ENCODE measurements at regions not wholly inside any gene's neighbourhood (a gene's known extent, or its start where the extent isn't known, plus 50 kb on each side); places are given as distances from the start of the nearest gene placed in this dataset.

DNA sequence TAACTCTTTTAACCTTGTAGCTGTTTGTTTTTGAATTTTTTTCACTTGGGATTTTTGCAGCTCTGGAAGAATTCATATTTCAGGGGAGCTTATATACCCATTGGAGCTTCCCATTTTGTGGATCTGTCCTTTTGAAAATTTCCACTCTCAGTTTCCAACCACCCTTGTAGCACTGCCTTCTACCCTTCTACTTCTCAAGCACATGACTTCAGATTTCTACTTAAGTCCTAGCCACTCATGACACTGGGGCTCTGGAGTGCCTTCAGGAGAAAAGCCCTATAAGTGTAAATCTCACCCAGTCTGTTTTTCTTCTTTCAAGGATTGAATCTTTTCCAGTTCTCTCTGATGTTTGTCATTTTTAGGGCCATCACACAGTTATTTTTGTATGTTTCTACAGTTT is 283.7 kb upstream of the KCNH7 start (continued):
- TF ChIP-seq POLR2AphosphoS2 (conservative IDR thresholded peaks at IDR 0.05; ENCODE audit: low read length) = no peak

DNA sequence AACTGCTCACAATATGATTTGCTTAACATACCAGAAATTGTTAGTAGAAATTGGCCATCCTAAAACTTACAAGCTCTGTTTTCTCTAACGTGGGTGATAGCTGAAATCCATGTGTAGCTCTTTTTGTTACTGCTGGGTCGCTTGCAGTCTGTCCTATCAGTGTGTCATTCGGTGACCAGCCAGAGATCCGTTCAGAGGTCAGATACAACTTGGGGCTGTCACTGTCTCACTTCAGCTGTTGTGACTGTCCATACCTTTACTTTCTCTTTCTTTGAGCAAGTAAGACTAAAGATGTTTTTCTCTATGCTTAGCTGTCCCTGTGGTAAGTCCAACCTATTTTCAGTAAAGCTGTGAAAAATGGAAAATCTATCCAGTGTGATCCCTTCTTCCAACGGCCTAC is 282.9 kb upstream of the KCNH7 start:
- DNase-seq (ENCODE audit: low read depth in 1 of 2, low spot score in 1 of 2) (no peak), FAIRE-seq (no peak), ATAC-seq (no peak)
- POLR2A ChIA-PET = no interaction called here
- WGBS (ENCODE audit: missing lambda C conversion rate) = 22% methylated on average over 5 of the region's 5 CpGs
- H3K4me1 ChIP-seq = no peaks in the 10 kb centered on the region
- CTCF ChIA-PET = interaction anchor here (0.9 kb wide), 1 partner anchor 15 kb away, joined by 3 read pairs; no protein-coding TSS in a partner anchor
- no peaks in the 10 kb centered on the region for H3K9me3 ChIP-seq
- H3K4me3 ChIP-seq = no peak overlapping the region
- TF ChIP-seq HOXA7 (CRISPR knock-in tag; IDR thresholded peaks at IDR 0.05) (no peak), ZFP36 (IDR thresholded peaks at IDR 0.05; ENCODE audit: borderline replicate concordance, partially characterized antibody) (no peak), HOXB13 (CRISPR knock-in tag; IDR thresholded peaks at IDR 0.05; ENCODE audit: low read depth) (no peak), NR3C1 (IDR thresholded peaks at IDR 0.05) (no peak), MYC (IDR thresholded peaks at IDR 0.05; ENCODE audit: borderline replicate concordance, low read length) (no peak), FOXS1 (CRISPR knock-in tag; IDR thresholded peaks at IDR 0.05) (no peak), EP300 (IDR thresholded peaks at IDR 0.05) (no peak), JUNB (IDR thresholded peaks at IDR 0.05) (no peak)
- TF ChIP-seq, protein P1, sequence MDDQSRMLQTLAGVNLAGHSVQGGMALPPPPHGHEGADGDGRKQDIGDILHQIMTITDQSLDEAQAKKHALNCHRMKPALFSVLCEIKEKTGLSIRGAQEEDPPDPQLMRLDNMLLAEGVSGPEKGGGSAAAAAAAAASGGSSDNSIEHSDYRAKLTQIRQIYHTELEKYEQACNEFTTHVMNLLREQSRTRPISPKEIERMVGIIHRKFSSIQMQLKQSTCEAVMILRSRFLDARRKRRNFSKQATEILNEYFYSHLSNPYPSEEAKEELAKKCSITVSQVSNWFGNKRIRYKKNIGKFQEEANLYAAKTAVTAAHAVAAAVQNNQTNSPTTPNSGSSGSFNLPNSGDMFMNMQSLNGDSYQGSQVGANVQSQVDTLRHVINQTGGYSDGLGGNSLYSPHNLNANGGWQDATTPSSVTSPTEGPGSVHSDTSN (IDR thresholded peaks at IDR 0.05) = no peak
- TF ChIP-seq, protein P2, sequence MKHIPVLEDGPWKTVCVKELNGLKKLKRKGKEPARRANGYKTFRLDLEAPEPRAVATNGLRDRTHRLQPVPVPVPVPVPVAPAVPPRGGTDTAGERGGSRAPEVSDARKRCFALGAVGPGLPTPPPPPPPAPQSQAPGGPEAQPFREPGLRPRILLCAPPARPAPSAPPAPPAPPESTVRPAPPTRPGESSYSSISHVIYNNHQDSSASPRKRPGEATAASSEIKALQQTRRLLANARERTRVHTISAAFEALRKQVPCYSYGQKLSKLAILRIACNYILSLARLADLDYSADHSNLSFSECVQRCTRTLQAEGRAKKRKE (CRISPR knock-in tag; IDR thresholded peaks at IDR 0.05; ENCODE audit: low read depth) = no peak
- TF ChIP-seq, protein P3, sequence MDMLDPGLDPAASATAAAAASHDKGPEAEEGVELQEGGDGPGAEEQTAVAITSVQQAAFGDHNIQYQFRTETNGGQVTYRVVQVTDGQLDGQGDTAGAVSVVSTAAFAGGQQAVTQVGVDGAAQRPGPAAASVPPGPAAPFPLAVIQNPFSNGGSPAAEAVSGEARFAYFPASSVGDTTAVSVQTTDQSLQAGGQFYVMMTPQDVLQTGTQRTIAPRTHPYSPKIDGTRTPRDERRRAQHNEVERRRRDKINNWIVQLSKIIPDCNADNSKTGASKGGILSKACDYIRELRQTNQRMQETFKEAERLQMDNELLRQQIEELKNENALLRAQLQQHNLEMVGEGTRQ (IDR thresholded peaks at IDR 0.05) = no peak
- TF ChIP-seq, protein P4, sequence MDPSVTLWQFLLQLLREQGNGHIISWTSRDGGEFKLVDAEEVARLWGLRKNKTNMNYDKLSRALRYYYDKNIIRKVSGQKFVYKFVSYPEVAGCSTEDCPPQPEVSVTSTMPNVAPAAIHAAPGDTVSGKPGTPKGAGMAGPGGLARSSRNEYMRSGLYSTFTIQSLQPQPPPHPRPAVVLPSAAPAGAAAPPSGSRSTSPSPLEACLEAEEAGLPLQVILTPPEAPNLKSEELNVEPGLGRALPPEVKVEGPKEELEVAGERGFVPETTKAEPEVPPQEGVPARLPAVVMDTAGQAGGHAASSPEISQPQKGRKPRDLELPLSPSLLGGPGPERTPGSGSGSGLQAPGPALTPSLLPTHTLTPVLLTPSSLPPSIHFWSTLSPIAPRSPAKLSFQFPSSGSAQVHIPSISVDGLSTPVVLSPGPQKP (IDR thresholded peaks at IDR 0.05; ENCODE audit: low read depth, low read length) = no peak
- TF ChIP-seq, protein P5, sequence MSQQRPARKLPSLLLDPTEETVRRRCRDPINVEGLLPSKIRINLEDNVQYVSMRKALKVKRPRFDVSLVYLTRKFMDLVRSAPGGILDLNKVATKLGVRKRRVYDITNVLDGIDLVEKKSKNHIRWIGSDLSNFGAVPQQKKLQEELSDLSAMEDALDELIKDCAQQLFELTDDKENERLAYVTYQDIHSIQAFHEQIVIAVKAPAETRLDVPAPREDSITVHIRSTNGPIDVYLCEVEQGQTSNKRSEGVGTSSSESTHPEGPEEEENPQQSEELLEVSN (IDR thresholded peaks at IDR 0.05; ENCODE audit: borderline replicate concordance, low read depth) = no peak
- TF ChIP-seq, protein P6, sequence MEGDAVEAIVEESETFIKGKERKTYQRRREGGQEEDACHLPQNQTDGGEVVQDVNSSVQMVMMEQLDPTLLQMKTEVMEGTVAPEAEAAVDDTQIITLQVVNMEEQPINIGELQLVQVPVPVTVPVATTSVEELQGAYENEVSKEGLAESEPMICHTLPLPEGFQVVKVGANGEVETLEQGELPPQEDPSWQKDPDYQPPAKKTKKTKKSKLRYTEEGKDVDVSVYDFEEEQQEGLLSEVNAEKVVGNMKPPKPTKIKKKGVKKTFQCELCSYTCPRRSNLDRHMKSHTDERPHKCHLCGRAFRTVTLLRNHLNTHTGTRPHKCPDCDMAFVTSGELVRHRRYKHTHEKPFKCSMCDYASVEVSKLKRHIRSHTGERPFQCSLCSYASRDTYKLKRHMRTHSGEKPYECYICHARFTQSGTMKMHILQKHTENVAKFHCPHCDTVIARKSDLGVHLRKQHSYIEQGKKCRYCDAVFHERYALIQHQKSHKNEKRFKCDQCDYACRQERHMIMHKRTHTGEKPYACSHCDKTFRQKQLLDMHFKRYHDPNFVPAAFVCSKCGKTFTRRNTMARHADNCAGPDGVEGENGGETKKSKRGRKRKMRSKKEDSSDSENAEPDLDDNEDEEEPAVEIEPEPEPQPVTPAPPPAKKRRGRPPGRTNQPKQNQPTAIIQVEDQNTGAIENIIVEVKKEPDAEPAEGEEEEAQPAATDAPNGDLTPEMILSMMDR (IDR thresholded peaks at IDR 0.05) = no peak
- H3K27ac ChIP-seq = no peak overlapping the region
- no peak overlapping the region for H3K4me2 ChIP-seq

DNA sequence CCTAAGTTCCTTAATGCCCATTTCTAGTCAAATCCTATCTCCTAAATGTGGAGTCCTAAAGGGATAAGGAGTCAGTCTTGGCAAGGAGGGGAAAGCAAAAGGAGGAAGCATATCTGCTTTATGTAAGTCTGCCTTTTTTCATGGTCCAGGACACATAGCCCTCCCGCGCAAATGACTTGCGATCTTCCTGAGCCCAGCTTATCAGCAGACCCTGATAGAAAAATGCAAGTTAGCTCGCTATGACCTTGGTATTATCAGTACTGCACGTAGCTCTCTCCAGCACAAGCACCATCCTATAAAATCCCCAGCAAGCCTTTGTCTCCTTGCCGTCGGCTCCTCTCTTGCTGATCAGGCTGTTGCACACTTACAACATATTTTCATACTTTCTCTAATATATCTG is 281.4 kb upstream of the KCNH7 start:
- CTCF ChIA-PET = interaction anchor here (1.0 kb wide), 1 partner anchor 13 kb away, joined by 3 read pairs; no protein-coding TSS in a partner anchor
- H3K4me1 ChIP-seq = no peaks in the 10 kb centered on the region
- H3K4me2 ChIP-seq = no peak overlapping the region
- ATAC-seq (no peak), DNase-seq (ENCODE audit: low read depth in 1 of 2, low spot score in 1 of 2) (no peak), FAIRE-seq (no peak)
- POLR2A ChIA-PET = no interaction called here
- H3K4me3 ChIP-seq = no peak overlapping the region
- no peak for TF ChIP-seq CEBPB (IDR thresholded peaks at IDR 0.05)
- 75% methylated on average over 7 of the region's 7 CpGs for whole genome bisulfite sequencing (ENCODE audit: missing lambda C conversion rate)
- H3K27ac ChIP-seq = no peak overlapping the region
- no peaks in the 10 kb centered on the region for H3K9me3 ChIP-seq

Measured in A549 (cell line).